NCI-H748 (cell line): ENCODE measurements at regions not wholly inside any gene's neighbourhood (a gene's known extent, or its start where the extent isn't known, plus 50 kb on each side); places are given as distances from the start of the nearest gene placed in this dataset.

Experiments used
- DNase-seq: peaks from one replicate; lab custom pipeline; 2025; ENCODE audit not compliant: unreplicated experiment; lab: John Stamatoyannopoulos, UW

DNA sequence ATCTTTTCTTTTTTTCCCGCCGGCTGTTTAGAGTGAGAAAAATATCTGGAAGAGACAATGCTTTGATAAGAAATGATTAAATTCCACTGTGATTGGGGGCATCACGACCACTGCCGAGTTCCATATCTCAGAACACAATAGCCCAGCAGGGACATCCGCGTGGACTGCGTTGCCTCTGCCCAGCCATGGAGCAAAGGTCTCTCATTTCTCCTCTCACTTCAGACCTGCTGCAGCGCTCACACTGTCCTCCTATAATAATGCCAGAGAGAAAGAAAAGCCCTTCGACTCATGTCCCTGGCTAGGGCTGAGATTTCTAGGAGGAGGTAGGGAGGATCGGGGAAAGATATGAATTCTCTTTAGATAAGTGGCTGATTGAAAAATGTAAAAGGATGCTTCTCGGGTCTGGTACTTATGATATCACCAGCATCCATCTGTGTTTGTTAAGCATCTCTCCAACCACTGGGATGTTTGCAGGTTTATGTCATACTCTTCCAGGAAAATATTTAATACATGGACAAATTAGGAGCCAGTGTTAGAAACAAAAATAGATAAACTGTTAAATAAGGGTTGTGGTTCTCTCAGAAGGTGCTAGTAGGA lies 472.9 kb upstream of the AKR1E2 start:
- DNase-seq = peak; percentile 3

- no peak for DNase-seq
Measured at GRCh38 chr10:4352414-4352961, 473.5 kb upstream of the AKR1E2 start.

GRCh38 chr10:4351723-4352413 lies 474.1 kb upstream of the AKR1E2 start:
- DNase-seq = no peak

GRCh38 chr10:4347397-4347796 lies 478.6 kb upstream of the AKR1E2 start:
- DNase-seq = no peak

DNA sequence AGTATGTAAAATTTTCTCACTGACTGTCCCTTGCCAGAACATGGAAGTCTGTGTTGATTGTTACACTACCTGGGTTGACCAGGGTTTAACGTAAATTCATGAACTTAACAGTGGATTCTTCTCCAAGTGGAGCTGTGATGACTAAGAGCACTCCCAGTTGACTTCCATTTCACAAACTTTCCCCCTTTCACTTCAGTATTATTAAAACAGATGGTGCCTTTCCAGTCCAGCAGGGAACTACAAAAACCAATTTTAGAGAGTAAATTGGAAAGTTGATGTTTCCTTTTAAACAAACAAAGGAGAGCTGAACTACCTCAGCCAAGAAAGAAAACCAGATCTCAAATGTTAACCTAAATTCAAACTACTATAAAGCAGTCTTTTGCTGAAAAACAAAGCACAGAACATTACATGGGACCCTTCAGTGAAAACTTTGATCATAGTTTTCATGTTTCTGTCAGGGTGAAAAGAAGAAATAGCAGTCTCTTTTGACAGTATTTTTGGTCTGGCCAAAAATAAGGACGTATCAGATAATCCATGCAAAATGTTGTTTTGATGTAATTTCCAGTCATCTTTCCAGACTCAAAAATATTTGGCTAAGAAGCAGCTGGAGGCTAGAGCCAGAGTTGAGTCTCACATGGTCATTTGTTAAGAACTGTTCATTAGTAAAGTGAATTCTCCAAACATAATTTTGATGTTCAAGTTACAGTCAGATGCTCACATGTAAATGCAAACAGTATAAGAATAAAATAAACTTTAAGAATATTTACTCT lies 479.9 kb upstream of the AKR1E2 start:
- no peak for DNase-seq

- no peak for DNase-seq
Measured at GRCh38 chr10:4344492-4344994, 481.5 kb upstream of the AKR1E2 start.

DNA sequence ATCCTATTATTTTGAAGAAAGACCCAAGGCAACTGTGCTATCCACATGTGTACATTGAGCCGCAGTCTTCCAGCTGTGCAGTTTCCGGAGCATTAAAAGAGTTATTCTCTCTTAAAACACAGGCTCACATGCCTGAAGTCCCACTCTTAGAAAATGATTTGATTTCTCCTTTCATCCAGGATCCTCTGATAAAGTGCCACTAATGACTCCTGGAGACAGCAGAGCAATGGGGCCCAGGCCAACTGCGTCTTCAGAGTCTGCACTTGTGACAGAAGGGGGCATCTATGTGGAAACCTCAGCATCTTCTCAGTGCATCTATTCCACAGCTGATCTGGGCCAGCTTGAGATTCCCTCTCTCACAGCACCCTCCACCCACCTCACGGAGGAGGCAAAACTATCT lies 482.1 kb upstream of the AKR1E2 start:
- DNase-seq = no peak

DNA sequence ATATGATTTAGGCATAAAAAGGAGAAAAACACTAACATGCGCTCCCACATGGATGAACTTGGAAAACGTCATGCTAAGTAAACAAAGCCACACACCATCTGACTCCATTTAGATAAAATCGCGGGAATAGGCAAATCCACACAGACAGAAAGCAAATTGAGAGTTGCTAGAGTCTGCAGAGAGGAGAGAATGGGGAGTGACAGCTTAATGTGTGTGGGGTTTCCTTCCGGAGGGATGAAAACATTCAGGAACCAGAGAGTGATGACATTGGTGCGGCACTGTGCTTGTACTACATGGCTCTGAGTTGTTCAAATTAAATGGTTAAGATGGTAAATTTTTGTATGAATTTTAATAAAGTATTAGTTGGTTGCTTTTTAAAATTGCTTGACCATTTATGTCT lies 482.9 kb upstream of the AKR1E2 start:
- DNase-seq = no peak

DNA sequence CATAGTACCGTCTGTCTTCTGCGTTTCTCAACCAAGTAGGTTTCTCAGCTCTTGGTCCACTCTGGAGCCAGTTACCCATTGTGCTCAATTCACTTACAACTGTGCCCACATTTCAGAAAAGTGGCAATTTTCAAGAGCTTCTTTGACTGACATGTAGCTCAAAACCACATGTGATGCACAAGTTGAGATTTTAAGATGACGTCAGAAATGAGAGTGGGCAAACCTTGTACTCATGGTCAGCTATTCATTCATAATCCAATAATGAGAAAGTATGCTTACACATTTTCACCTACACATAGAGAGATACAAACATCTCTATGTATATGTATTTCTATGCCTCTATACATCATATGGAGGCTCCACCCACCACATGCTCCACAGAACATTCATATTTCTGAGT lies 487.2 kb upstream of the AKR1E2 start:
- no peak for DNase-seq

DNA sequence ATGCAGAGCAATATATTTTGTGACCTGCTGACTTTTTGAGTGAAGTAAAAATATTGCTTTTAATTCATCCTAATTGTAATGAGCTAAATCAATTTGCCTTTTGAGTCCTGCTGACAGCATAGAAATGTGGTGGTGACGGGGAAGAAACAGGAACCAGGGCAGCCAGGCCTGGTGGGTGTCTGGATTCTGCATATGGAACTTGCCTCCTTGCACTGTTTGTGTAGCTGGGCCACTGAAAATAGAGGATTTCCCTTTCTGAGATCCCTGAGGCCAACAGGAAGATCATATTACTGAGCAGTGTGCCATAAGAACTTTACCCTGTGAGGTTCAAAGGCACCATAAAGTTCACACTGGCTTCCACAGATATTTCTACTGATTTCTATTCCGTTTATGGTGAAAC lies 488.4 kb upstream of the AKR1E2 start:
- no peak for DNase-seq

- no peak for DNase-seq
Measured at GRCh38 chr10:4334871-4335270, 491.1 kb upstream of the AKR1E2 start.

DNA sequence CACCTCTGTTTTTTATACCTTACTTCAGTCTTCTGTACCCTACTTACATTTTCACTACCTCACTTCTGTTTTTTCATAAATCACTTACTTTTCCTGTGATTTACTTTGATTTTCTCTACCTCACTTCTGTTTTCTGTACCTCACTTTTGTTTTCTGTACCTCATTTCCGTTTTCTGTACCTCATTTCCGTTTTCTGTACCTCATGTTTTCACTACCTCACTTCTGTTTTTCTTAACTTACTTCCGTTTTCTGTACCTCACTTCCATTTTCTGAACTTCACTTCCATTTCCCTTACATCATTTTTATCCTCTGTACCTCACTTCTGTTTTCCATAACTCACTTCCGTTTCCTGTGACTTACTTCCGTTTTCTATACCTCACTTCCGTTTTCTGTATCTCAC lies 492.0 kb upstream of the AKR1E2 start:
- no peak for DNase-seq

DNA sequence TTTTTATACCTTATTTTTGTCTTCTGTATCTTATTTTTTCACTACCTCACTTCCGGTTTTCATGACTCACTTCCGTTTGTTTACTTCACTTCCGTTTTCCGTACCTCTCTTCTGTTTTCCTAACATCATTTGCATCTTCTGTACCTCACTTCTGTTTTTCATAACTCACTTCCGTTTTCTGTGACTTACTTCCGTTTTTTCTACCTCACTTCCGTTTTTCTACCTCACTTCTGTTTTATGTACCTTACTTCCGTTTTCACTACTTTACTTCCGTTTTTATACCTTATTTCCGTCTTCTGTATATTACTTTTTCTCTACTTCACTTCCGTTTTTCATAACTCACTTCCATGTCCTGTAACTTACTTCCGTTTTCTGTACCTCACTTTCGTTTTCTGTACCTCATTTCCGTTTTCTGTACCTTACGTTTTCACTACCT lies 492.5 kb upstream of the AKR1E2 start:
- no peak for DNase-seq

DNA sequence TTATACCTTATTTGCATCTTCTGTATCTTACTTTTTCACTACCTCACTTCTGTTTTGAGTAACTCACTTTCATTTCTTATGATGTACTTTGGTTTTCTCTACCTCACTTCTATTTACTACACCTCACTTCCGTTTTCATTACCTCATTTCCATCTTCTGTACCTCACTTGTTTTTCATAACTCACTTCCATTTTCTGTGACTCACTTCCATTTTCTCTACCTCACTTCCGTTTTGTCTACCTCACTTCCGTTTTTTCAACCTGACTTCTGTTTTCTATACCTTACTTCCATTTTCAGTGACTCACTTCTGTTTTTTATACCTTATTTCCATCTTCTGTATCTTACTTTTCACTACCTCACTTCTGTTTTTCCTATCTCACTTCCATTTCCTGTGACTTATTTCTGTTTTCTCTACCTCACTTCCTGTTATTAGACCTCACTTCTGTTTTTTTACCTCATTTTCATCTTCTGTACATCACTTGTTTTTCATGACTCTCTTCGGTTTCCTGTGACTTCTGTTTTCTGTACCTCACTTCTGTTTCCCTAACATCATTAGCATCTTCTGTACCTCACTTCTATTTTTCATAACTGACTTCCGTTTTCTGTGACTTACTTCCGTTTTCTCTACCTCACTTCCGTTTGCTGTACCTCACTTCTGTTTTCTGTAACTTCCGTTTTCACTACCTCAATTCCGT lies 493.1 kb upstream of the AKR1E2 start:
- DNase-seq = no peak

DNA sequence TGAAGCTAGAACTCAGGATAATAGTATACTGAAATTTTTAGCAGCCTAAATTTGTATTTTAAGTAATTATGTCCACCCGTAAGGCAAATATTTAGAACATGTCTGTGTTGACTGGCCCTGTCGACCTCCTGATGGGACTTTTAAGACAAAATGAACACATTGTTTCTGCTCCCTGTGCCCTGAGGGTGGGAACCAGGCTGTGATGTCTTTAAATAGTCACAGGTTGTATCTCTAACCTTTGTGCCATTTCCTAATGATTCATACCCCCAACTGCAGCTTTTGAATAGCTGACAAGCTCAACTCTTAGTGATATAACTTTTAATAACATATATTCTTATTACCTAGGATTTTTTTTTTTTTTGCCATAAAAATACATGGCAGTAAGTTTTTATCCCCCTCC lies 494.9 kb upstream of the AKR1E2 start:
- DNase-seq = peak; percentile 52

- peak; percentile 4 for DNase-seq
Measured at GRCh38 chr10:4330636-4331035, 495.4 kb upstream of the AKR1E2 start.

GRCh38 chr10:4329225-4329624 lies 496.8 kb upstream of the AKR1E2 start:
- DNase-seq = no peak

GRCh38 chr10:4326647-4327046 lies 499.4 kb upstream of the AKR1E2 start:
- DNase-seq = no peak

GRCh38 chr10:4319870-4320367 lies 506.1 kb upstream of the AKR1E2 start:
- no peak for DNase-seq

DNA sequence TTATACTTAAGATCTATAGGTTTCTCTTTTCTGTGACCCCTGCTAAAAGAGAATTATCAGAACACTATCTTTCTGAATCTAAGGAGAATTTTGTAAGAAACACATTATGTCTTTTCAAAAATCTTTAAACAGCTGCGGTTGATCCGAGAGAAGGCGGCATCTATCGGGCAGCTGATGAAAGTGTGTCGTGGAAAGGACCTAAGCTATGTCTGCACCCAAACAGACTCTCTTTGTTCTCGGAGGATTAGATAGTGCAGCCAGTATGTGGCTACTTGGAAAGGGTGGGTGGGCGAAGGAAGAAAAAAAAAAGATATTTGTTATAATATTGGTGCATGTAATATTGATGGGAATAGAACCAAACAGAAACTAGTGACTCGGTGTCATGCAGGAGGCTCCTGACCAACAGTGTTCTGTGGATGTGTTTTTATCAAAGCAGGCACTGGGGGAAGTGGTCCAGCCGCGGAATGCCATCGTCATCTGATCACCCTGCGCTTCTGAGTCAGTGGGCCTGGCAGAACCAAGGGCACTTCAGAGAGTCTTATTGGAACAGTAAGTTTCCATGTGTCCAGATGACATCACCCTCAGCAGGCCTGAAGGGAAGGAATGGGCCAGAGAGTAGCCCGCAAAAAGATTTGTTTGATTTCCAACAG lies 509.7 kb upstream of the AKR1E2 start:
- no peak for DNase-seq
